ENCODE measurements at regions not wholly inside any gene's neighbourhood (a gene's known extent, or its start where the extent isn't known, plus 50 kb on each side); places are given as distances from the start of the nearest gene placed in this dataset.

GRCh38 chrX:35743331-35743730 is 54.8 kb upstream of the MAGEB16 start:
- no peak overlapping the region for H3K4me3 ChIP-seq (replicated peaks; ENCODE audit: low read depth, low read length)
- no peak for TF ChIP-seq CTCF (IDR thresholded peaks at IDR 0.05; ENCODE audit: low read depth, low read length, missing control alignments)
- DNase-seq (ENCODE audit: extremely low read depth, low read depth), result no peak
